Tibial nerve (tissue), 4 donors: ENCODE measurements at regions not wholly inside any gene's neighbourhood (a gene's known extent, or its start where the extent isn't known, plus 50 kb on each side); places are given as distances from the start of the nearest gene placed in this dataset.

Source experiments
- CTCF ChIP-seq, 5 experiments: fragments of 200-600 bp in 3 of 5; fragments of 450-650 bp in 2 of 5; sonication (generic) in 3 of 5; IDR thresholded peaks; one replicate each; pipeline ENCODE4 v1.5.1; 2016 to 2019; ENCODE audit warnings: antibody characterized with exemption in 5 of 5, mild to moderate bottlenecking in 3 of 5, moderate library complexity in 2 of 5
- EP300 ChIP-seq, 2 donors: sonication (generic); formaldehyde crosslinking; IDR thresholded peaks; one replicate each; pipeline ENCODE4 v1.6.1; 2017; ENCODE audit warnings: antibody characterized with exemption in 2 of 2, mild to moderate bottlenecking in 1 of 2
- POLR2A ChIP-seq, 2 donors: fragments of 450-650 bp; IDR thresholded peaks; one replicate each; pipeline ENCODE4 v1.6.1; 2017; ENCODE audit warnings: antibody characterized with exemption in 2 of 2, mild to moderate bottlenecking in 2 of 2, moderate library complexity in 2 of 2

- no peak for TF ChIP-seq EP300 (IDR thresholded peaks at IDR 0.05)
- no peak for TF ChIP-seq CTCF (IDR thresholded peaks at IDR 0.05)
- no peak for TF ChIP-seq POLR2A (IDR thresholded peaks at IDR 0.05)
These were observed 633.8 kb upstream of the ZNF804A start for GRCh38 chr2:183964565-183964964.
